HepG2 (cell line): ENCODE measurements at regions not wholly inside any gene's neighbourhood (a gene's known extent, or its start where the extent isn't known, plus 50 kb on each side); places are given as distances from the start of the nearest gene placed in this dataset.
A peak's percentile ranks its signal among the peaks of the same experiment; 100 is the strongest.

Source experiments
- PHB2 ChIP-seq: fragments of 450-650 bp; IDR thresholded peaks from 2 replicates; pipeline ENCODE4 v1.6.1; 2018; ENCODE audit not compliant: partially characterized antibody
- ZNF264 ChIP-seq: sonication (generic); formaldehyde crosslinking; IDR thresholded peaks from 2 replicates; pipeline ENCODE4 v1.4.0; 2020; ENCODE audit warnings: missing genetic modification reagents
- ZNF629 ChIP-seq: sonication (generic); formaldehyde crosslinking; conservative IDR thresholded peaks from 2 replicates; pipeline ENCODE4 v1.5.0; 2020; ENCODE audit warnings: missing genetic modification reagents
- TF ChIP-seq, protein P1 (sequence below): sonication (generic); formaldehyde crosslinking; IDR thresholded peaks from 2 replicates; pipeline ENCODE4 v1.9.0; 2021; ENCODE audit warnings: mild to moderate bottlenecking, missing genetic modification reagents

GRCh38 chr4:123867910-123868587 is 471.5 kb downstream of the SPRY1 start (continued):
- TF ChIP-seq, protein P1, sequence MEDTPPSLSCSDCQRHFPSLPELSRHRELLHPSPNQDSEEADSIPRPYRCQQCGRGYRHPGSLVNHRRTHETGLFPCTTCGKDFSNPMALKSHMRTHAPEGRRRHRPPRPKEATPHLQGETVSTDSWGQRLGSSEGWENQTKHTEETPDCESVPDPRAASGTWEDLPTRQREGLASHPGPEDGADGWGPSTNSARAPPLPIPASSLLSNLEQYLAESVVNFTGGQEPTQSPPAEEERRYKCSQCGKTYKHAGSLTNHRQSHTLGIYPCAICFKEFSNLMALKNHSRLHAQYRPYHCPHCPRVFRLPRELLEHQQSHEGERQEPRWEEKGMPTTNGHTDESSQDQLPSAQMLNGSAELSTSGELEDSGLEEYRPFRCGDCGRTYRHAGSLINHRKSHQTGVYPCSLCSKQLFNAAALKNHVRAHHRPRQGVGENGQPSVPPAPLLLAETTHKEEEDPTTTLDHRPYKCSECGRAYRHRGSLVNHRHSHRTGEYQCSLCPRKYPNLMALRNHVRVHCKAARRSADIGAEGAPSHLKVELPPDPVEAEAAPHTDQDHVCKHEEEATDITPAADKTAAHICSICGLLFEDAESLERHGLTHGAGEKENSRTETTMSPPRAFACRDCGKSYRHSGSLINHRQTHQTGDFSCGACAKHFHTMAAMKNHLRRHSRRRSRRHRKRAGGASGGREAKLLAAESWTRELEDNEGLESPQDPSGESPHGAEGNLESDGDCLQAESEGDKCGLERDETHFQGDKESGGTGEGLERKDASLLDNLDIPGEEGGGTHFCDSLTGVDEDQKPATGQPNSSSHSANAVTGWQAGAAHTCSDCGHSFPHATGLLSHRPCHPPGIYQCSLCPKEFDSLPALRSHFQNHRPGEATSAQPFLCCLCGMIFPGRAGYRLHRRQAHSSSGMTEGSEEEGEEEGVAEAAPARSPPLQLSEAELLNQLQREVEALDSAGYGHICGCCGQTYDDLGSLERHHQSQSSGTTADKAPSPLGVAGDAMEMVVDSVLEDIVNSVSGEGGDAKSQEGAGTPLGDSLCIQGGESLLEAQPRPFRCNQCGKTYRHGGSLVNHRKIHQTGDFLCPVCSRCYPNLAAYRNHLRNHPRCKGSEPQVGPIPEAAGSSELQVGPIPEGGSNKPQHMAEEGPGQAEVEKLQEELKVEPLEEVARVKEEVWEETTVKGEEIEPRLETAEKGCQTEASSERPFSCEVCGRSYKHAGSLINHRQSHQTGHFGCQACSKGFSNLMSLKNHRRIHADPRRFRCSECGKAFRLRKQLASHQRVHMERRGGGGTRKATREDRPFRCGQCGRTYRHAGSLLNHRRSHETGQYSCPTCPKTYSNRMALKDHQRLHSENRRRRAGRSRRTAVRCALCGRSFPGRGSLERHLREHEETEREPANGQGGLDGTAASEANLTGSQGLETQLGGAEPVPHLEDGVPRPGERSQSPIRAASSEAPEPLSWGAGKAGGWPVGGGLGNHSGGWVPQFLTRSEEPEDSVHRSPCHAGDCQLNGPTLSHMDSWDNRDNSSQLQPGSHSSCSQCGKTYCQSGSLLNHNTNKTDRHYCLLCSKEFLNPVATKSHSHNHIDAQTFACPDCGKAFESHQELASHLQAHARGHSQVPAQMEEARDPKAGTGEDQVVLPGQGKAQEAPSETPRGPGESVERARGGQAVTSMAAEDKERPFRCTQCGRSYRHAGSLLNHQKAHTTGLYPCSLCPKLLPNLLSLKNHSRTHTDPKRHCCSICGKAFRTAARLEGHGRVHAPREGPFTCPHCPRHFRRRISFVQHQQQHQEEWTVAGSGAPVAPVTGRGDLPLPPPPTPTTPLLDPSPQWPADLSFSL = 0 out of 2 replicates have a peak, but pooled peaks have one; percentile 23
- TF ChIP-seq PHB2 = no peak
- TF ChIP-seq ZNF264 (CRISPR knock-in tag) = 0 out of 2 replicates have a peak, but pooled peaks have one; percentile 24
- 0 out of 2 replicates have a peak, but pooled peaks have one; percentile 23 for TF ChIP-seq ZNF629 (CRISPR knock-in tag)
